GM19395 (cell line): ENCODE measurements at regions not wholly inside any gene's neighbourhood (a gene's known extent, or its start where the extent isn't known, plus 50 kb on each side); places are given as distances from the start of the nearest gene placed in this dataset.

Experiments used
- ATAC-seq: cut with Tn5 transposase; IDR thresholded peaks from one replicate; pipeline ENCODE4 v1.9.1; 2021; ENCODE audit warnings: mild to moderate bottlenecking, moderate library complexity; ENCODE audit not compliant: unreplicated experiment

DNA sequence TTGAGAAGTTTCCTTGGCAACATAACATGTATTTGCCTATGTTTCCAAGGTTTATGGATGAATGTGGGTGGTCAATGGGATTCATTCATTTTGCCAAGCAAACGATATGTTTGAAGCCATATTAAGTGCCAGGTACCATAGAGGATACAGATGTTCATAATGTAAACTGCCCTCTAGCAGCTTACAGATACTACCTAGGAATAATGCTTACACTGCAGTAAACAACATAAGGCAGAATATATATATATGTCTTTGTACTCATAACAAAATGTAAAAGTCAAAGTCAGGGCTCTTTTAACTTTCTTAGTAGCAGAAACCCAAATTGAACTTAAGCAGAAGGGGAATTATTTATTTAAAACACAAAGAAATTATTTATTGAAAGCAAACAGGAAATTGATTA is 171.6 kb upstream of the TNP1 start:
- no peak for ATAC-seq

- no peak for ATAC-seq
Observed at GRCh38 chr2:217030081-217030480, 170.2 kb upstream of the TNP1 start.

- no peak for ATAC-seq
Observed at GRCh38 chr2:217028128-217028527, 168.3 kb upstream of the TNP1 start.

DNA sequence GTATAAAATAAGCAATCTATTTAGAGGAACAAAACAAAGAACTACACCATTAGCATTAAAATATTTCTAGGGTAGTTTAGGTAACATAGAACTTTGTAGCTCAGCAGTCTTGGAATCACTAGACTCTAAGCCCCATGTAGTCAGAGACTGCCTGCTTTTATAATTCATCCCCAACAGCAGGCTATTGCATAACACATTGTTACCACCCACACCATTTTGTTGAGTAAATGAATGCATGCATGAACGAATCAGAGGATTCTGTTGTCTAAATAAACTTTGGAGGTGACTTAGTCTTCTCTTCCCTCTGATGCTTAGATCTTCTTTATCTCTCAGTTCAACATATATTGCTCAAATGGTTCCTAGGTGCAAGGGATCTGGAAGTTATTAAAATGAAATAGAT is 167.6 kb upstream of the TNP1 start:
- ATAC-seq = no peak

- no peak for ATAC-seq
Observed at GRCh38 chr2:217026569-217026968, 166.7 kb upstream of the TNP1 start.

DNA sequence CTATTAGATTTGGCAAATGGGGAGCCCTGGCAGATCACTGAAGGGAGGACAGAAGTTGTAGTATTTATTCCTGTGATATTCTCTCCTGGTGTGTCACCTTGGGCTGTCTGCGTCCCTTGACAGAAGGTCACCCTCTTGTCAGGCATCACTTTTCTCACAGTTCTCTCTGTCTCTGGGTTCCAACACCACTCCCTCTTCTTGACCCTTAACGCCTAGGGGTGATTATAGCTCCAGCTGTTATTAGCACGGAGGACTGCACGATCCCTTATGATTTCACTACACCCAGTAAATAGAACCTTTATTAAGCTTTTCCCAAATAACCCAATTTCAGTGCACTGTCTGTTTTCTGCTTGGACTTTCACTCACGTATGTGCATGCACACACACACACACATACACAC is 166.3 kb upstream of the TNP1 start:
- no peak for ATAC-seq

- ATAC-seq = no peak
Observed at GRCh38 chr2:217023611-217024010, 163.7 kb upstream of the TNP1 start.

DNA sequence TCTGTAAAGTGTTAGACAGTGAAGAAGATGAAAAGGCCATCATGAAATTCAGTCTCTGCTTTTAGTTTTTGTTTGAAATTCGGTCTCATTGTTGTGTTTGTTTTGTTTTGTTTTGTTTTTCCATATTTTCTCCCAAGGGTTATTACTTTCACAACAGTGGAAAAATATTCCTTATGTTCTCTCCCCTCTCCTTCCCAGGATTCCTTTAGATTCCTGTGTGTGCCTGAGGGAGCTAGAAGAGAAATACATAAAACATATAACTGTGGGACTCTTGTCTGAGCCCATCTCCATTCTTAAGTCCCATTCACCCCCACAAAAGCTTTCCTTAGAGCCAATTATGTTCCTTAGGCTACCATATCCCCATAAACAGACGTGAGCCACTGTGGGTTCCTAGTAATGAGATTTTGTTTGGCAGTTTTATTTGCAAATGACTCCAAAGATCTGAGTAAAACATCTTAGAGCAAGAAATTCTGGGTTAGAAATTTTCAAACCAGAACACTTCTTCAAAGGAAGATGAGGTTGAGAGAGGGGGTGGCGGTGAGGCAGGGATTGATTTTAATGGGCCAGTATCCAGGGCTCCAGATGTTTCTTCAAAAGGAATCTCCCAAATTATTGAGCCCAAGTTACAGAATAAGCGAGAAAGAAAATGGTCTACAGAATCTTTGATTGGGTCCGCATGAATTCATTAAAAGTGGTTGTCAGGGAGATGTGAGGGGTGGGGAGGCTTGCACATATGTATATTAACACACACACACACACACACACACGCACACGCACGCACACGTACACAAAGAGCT is 157.8 kb upstream of the TNP1 start:
- ATAC-seq = no peak

DNA sequence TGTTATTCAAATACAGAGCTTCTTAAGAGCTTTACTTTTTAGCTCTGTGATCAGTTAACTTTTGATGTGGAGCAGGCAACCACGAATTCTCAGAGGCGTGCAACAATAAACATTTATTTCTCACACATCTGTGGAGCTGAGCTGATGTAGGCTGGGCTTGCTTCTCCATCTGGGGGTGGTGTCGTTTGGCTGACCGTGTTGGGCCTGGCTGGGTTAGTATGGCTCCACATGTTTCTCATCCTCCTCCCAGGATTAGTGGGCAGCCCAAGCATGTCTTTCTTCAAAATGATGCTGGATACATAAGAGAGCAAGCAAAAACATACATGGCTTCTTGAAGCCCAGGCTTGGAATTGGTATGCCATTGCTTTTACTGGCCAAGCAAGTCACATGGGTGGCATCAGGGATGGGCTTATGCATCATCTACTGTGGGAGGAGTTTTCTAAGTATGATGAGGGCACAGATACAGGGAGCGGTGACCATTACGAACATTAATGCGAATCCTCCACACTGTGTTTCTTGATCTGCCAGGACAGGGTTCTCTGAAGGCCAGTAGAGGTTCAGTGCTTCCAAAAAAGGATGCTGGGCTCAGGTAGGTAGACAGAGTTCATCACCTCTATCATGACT is 157.0 kb upstream of the TNP1 start:
- ATAC-seq = no peak

DNA sequence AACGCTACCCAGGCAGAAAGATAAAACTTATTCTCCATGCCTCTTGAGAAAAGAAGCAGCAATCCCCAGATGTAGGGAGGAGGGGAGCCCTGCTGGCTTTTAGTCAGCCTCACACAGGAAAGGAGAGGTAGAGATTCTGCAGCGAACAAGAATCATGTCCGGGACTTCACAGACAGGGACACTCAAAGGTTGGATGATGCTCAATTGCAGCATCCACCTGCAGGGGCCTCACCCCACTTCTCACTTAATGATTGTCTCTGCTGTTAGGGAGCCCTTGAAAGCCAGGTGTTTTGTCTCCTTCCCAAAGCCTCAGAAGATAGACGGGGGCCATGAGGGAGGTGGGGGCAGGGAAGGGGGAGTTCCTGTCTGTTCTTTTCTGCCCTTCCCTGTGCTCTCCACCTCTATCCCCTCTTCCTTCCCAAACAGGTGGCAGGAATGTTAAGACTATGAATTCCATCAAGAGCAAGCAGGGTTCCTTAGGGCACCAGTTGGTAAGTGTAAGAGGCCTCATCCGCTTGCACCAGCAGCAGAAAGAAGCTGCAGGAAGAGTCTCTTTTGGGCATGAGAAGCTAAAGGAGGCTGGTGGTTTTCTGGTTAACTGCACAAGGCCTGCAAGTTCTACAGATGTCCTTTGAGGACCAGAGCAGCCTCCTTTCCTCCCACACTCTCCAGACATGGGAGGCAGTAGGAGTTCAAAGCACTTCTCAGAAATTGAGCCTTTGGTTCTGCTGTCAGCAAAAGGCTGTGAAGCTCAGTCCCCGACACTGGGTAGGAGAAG is 154.7 kb upstream of the TNP1 start:
- ATAC-seq = no peak

- ATAC-seq = no peak
Observed at GRCh38 chr2:217013926-217014325, 154.1 kb upstream of the TNP1 start.

- ATAC-seq = no peak
Observed at GRCh38 chr2:217011576-217011975, 151.7 kb upstream of the TNP1 start.

GRCh38 chr2:217010173-217010572 is 150.3 kb upstream of the TNP1 start:
- no peak for ATAC-seq

DNA sequence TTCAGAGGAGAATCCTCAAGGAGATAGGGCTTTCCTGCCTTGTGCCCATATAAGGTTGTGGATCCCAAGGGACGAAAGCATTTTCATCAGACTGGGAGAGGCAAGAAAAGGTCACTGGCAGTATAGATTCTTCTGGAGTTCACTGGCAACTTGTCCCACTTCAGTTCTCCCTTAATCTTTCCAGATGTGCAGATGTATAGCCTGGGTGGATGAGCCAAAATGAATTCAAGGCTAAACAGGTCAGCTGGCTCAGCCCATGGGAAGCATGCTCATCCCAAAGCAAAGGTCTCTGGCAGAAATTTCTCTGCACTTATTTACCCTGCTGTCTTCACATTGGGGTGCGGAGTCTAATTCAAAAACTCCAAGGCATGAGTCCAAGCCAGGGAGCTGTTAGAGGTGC is 148.9 kb upstream of the TNP1 start:
- ATAC-seq = no peak

GRCh38 chr2:217006217-217006616 is 146.4 kb upstream of the TNP1 start:
- ATAC-seq = no peak

GRCh38 chr2:217004656-217005055 is 144.8 kb upstream of the TNP1 start:
- ATAC-seq = no peak

GRCh38 chr2:217001740-217002139 is 141.9 kb upstream of the TNP1 start:
- no peak for ATAC-seq

- no peak for ATAC-seq
Observed at GRCh38 chr2:217000406-217000805, 140.5 kb upstream of the TNP1 start.

- ATAC-seq = no peak
Observed at GRCh38 chr2:216996279-216996845, 136.5 kb upstream of the TNP1 start.

- no peak for ATAC-seq
Observed at GRCh38 chr2:216994353-216994854, 134.5 kb upstream of the TNP1 start.

- no peak for ATAC-seq
Observed at GRCh38 chr2:216992056-216992675, 132.3 kb upstream of the TNP1 start.
